GM21528 (cell line): ENCODE measurements at regions not wholly inside any gene's neighbourhood (a gene's known extent, or its start where the extent isn't known, plus 50 kb on each side); places are given as distances from the start of the nearest gene placed in this dataset.

Source experiments
- ATAC-seq: cut with Tn5 transposase; IDR thresholded peaks from one replicate; pipeline ENCODE4 v1.9.1; 2021; ENCODE audit warnings: mild to moderate bottlenecking, moderate library complexity; ENCODE audit not compliant: unreplicated experiment, low FRiP score

DNA sequence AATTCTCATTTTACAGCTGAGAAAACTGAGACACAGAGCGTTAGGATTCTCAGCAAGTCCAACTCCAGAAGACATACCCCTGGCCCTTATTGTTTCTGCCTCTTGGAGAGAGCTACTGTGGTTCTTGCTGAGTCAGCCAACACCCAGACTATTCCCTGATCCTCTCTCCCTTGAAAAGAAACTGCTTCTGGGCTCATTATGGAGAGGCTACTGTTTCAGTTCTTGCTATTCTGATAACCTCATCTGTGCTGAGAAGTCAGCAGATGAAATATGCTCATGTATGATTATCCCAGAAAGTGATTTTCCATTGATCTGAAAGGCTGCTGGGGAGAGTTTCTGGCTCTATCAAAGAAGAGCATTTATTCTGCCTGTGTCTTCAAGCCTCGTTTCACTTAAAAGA is 455.6 kb upstream of the COBL start:
- no peak for ATAC-seq

DNA sequence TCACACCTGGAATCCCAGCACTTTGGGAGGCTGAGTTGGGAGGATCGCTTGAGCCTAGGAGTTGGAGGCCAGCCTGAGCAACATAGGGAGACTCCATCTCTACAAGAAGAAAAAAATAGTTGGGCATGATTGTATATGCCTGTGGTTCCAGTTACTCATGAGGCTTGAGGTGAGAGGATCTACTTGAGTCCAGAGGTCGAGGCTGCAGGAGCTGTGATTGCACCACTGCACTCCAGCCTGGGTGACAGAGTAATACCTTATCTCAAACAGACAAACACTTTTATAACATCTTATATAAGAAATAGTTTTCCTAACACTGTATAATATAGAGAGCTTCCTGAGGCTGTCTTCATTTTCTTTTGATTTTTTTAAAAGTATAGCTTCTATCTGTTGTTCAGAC is 448.4 kb upstream of the COBL start:
- ATAC-seq = no peak

DNA sequence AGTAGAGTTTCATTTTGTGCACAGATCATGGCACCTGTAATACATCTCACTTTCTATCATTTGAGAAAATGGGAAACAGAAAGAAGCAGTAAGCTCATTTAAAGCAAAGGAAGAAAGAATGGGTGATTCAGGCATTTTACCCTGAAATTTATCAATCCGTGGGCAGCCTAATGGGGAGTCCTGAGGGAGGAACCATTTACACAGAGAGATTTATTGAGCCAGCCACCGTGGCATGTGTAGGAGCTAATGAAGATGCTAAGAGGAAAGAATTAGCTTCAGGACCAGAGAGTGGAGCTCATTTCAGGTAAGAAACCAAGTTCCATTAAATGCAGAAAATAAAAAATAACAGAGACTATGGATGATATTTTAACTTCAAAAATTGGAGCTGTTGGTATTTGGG is 443.4 kb upstream of the COBL start:
- ATAC-seq = no peak

DNA sequence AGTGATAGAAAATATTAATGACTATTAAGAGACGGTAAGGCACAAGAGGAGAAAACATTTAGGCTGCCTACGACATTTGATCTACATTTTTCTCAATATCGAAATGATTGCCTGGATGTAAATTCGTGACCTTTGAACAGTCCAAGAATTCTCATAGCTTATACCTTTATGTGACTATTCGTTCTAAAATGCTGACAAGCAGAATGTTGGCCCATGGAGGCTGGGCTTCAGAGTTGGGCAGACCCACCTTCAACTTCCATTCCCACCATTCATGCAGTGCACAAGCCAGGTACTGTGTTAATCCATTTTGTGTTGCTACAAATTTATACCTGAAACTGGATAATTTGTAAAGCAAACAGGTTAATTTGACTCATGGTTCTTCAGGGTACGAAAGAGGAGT is 441.4 kb upstream of the COBL start:
- ATAC-seq = no peak

DNA sequence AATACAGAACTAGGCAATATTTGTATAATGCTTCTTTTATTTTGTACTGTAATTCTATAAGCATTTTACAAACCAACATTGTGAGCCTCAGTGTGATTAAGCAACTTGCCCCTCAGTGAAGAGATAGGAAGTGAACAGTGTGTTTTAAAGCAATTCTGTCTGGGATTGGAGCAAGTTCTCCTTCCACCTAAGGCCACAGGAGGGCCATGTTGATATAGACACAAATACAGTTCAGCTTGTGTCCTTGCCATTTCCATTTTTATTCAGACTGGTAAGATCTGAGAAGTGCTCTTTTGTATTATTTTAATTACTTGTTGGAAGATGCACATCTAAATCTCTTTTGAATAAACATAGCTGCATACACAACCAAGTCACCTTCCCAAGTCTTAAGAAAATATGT is 416.3 kb upstream of the COBL start:
- ATAC-seq = no peak

DNA sequence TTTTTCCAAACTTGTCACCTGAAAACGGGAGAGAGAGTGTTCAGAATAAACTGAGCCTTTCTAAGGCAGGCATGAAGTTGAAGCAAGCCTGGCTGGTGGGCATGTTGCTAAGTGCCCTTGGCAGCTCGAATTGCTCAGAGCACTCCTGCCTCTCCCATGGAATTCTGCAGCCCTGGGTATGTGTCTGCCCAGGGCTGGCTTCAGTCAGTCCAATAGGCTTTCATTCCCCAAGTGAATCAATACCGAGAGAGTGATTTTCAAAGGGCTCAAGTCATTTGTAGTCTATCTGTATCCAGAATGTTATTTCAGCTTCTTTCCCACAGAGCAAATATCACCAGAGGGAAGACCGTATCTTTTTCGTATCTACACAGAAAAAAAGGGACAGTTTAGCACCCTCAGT is 415.5 kb upstream of the COBL start:
- no peak for ATAC-seq

DNA sequence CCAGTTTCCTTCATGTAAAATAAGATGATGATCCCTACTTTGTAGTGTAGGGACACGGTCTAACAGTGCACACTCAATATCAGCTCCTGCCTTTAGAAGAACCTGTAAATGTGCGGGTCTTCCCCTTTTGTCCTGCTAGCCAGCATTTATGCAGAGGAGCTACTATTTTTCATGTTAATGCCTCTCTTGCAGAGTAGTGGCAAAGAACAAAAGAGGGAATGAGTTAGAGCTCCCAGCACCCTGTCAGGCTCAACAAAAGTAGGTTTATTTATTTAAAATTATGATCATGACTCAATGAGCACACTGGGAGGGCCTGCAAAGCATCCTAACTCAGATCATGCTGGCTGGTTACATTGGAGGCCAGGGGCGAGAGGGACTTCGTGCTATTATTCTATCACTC is 414.5 kb upstream of the COBL start:
- no peak for ATAC-seq

DNA sequence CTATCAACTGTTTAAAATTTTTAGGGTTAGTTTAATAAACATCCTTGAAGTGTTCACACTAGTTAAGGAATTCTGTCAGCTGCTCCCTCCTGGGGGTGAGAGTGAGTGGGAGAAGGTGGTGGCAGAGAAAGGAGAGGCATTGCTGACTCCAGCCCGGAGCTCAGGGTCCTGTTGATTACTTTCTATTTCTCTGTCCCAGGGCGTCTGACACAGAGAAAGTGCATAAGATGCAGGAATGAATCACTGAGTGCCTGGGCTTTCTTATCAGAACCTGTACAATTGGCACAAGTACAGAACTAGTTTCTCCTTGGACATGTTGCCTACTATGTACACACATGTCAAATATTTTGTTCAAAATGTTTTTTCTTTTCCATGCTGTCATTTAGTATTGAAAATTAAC is 410.8 kb upstream of the COBL start:
- ATAC-seq = no peak

DNA sequence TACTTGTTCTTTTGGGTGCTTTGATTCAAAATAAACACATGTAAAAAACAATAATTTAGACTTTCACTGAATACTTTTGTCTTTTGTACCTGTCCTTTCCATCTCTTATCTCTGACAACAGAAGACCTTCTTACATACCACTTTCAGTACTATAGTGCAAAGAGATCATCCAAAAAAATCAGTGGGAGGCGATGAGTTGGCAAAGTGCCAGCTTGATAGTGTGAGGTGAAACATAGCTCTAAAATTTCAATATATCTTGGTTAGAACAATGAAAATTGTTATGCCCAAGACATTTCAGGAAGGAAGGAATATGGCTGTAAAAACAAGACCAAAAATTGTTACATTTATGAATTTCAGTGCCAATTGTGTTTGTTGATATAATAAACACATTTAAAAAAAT is 390.2 kb upstream of the COBL start:
- ATAC-seq = no peak

DNA sequence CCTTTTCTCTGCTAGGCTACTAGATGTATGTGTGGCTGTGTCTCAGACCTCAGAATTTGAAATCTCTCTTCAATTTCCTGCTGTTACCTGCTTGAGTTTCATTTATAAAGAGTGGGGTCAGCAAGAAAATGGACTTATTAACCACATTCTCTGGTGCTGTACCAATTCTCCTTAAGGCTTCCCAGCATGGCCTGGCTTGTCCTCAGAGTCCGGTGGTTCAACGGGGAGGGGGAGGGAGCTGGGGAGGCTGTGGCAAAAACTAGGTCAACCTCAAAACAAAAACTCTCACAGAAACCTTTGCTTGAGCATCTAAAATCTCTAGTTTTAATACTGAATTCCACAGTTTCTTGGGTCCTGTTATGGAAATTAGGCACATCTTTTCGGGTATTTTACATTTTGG is 389.1 kb upstream of the COBL start:
- no peak for ATAC-seq

DNA sequence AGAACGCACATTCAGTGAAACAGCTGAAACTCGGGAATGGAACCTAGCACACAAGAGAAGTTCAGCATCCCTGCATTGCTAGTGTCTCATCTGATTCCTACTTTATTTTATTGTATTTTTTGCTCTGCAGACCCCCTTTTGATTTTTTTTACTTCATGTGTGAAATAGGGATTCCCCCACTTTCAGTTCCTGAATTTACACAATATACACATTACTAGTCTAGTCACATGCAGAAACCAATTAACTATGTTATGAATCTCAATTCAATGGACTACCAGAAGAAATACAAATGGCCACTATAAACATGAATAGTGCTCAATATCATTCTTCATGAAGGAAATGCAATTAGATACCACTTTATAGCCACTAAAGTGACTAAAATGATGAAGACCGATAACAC is 386.1 kb upstream of the COBL start:
- no peak for ATAC-seq

DNA sequence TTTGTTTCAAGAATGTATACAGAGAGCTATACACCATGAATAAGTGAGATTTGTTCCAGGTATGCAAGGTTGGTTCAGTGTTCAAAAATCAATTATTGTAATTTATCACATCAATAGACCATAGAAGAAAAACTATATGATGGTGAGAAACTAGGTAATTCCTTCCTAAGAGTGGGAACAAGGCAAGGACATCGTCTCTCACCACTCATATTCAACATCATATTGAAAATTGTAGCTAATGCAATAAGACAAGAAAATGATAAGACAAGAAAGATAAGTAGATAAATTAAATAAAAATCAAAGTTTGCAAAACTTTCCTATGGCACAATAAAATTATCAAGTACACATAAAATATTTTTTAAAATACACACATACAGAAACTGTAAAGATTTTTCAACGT is 385.3 kb upstream of the COBL start:
- ATAC-seq = no peak

DNA sequence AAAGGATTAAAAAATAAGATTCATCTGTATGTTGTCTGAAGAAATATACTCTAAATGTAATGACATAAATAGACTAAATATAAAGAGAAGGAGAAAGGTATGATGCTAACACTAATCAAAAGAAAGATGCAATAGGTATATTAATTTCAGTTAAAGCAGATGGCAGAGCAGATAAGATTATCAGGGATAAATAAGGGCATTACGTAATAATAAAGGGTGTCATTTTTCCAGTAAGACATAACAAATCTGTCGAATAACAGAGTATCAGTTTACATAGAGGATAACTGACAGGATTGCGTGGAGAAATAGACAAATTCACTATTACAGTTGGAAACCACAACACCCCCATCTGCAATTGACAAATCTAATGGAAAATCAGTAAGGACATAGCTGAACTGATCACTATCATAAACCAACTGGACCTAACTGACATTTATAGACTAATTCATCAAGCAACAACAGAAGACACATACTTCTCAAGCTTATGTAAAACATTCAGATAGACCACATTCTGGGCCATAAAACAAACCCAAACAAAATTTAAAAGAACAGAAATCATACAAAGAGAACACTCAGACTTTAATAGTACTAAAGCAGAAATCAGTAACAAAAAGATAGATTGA is 384.1 kb upstream of the COBL start:
- no peak for ATAC-seq

DNA sequence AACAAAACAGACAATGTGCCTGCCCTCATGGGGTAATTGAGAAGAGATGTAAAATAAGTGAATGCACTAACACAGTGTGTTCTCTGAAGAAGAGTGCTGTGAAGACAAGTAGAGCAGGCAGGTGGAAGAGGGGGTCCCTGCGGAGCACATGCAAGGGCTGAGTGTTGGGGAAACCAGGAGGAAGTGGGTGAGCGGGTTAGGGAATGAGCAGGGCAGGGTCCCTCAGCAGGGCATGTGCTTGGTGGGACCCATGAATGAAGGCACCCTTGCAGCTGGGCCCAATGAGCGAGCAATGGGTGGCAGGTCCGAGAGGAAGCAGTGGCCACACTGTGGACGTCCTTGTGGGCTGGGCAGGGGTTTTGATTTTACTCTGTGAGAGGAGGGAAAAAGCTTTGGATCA is 376.6 kb upstream of the COBL start:
- no peak for ATAC-seq

DNA sequence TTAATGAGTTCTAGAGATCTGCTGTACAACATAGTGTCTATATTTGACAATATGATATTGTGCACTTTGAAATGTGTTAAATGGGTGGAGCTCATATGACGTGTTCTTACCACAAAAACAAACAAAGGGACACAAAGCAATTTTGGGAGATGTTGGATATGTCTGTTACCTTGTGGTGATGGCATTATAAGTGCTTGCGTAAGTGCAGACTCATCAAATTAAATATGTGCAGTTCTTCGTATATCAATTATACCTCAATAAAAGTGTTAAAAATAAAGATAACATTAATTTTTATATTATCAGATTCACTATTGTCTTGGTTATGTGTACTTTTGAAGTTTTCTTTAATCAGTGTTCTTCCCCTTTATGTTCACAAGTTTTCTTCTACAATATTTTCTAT is 372.9 kb upstream of the COBL start:
- no peak for ATAC-seq

DNA sequence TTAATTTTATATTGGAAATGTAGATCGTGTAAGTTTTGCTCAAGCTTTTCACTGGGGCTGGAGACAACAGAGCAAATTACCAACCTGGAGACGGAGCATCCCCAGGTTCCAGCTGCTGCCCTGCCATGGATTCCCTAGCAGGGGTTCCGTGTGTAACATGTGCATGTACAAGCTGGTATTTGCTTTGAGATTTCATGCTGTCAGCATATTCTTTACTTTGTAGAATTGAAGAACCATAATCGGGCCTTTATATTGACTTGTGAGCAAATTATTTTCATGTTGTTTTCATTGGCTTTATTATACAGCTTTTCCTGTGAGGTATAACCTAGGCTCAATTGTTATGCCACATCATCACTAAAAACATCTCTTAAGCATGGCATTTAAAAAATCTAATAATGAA is 369.2 kb upstream of the COBL start:
- no peak for ATAC-seq

DNA sequence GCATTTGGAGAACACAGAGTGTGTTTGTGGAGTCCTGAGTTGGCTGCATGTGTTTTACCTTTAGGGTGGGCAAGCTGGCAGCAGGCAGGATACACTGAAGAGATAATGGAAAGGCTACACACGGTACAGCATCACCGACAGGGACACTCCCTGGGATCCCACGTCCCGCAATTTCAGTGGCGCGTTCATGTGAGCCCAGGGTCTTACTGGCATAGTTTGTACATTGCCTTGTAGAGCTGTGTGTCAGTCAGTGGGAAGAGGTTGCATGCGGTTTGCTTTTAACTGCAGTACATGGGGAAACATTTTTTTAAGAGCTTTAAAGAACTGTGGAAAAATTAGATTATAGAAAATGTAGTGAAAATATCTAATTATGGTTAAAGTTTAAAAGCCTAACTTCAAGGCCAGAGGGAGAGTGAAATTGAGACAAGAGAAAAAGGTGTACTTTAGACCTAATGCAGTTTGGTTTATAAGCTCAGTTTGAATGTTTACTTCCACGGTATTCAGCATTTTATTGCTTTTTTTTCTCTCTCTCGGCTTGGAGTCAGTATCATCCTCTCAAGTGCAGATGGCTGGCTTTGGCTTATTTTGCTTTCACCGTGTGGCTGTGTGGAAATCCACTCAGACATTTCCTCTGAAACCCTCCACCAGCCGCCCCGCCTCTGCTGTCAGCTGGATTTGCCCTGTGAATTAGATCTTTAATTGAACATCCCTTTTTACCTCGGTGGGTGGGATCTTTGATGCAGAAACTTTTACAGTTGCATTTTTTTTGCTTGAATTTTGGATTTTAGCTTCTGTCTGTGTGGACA is 364.2 kb upstream of the COBL start:
- no peak for ATAC-seq

DNA sequence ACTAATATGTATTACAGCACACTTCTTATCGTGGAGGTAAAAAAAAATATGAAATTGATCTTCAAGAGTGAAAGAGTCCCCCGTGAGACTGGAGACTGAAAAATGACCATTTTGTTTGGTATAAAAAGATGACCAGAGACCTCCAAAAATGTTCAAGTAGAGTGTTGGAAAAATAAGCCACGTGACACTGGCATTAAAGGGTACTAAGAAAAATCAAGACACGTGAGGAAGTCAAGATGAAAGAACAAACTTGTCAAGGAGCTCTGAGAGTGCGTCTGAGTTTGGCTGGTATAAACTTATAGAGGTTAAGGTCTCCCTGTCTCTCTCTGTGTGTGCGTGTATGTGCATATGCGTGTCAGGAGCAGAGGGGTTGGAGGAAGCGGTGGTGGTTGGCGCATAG is 362.7 kb upstream of the COBL start:
- no peak for ATAC-seq

DNA sequence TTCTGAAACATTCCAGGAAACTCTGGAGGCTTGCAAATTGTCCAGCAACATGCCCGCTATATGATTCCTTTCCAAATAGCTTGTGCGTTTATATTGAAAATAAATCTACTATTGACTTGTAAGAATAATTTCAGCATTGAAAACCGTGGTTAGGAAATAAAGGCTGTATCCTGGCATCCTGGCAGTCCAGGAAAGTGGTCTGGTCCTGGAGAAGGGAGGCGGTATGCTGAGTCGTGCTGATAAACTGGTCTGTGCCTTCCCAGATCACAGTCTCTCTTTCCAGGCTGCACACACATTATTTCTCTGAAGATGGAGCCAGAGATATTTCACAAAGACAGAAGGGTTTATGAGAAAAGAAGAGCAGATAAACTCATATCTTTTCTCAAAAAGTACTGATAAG is 350.1 kb upstream of the COBL start:
- ATAC-seq = no peak

DNA sequence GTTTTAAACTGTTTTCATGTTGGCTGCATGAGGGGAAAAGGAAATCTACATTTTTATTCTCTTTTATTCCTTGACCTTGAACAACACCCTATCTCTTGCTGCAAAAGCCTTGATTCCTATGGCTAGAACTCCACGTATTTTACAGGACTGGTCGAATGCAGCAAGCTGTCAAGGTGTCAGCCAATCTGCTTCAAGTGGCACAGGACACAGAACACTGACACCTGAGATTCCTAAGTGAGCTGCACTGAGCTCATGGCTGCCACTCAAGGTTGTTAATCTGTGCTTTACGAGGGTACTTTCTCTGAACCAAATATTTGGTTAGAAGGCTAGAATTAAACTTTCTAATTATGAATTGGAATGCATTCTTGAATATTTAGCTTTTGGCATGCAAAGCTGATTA is 349.7 kb upstream of the COBL start:
- no peak for ATAC-seq

DNA sequence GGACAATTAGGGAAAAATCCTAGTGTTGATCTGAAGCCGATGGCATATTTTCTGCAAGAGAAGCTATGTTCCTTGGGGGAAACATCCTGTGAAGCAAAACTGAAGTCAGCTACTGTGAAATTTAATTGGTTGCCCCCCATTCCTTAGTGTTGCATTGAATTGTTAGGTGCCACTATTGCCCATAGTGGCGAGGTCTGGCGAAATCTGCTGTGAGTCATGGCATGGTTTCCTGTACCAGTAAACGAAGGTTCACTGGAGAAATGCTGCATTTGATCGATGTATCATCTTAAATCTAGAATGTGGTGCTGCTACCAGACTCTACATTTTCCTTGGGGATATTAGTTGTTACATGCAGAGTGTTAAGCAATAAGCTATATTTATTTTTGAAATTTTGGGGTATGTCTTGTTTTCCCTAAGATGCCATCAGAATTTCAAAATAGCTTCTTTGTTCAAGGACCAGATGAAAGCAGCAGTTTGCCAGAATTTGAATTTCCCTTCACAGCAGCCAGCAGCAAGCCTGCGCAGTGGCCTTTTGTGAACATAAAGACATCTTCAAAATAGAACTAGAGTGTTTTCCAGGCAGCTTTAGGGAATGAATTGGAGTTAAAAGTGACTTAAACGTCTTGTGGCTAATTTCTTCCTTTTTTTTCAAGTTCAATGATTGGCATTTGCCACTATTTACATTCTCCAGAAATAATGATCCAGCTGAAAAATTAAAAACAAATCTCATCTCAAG is 348.6 kb upstream of the COBL start:
- no peak for ATAC-seq

DNA sequence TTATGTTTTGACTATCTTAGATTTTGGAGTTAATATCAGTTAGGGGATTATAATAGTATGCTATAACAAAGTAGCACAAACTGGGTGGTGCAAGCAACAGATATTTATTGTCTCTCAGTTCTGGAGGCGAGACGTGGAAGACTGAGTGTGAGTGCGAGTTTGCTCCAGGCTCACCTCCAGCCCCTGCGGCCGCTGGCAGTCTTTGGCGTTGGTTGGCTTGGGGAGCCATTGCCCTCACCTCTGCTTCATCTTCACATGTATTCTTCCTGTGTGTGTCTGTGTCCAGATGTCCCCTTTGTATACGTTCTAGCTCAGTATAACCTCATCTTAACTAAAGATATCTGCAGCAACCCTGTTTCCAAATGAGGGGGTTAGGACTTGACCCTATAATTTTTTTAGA is 343.9 kb upstream of the COBL start:
- no peak for ATAC-seq
